IPS-18a (cell line): ENCODE measurements at regions not wholly inside any gene's neighbourhood (a gene's known extent, or its start where the extent isn't known, plus 50 kb on each side); places are given as distances from the start of the nearest gene placed in this dataset.

Experiments used
- H3K27ac ChIP-seq: one replicate; pipeline ENCODE4 v1.5.1; 2013; ENCODE audit warnings: low read length
- H3K27me3 ChIP-seq: one replicate; pipeline ENCODE4 v1.6.1; 2013; ENCODE audit warnings: mild to moderate bottlenecking, low read length; ENCODE audit not compliant: control insufficient read depth, insufficient read depth
- H3K36me3 ChIP-seq: one replicate; pipeline ENCODE4 v1.6.1; 2013; ENCODE audit warnings: low read depth, low read length; ENCODE audit not compliant: control insufficient read depth
- H3K4me1 ChIP-seq: one replicate; pipeline ENCODE4 v1.6.1; 2013; ENCODE audit warnings: low read depth, low read length; ENCODE audit not compliant: control insufficient read depth
- H3K4me3 ChIP-seq: one replicate; pipeline ENCODE4 v1.5.1; 2013; ENCODE audit warnings: low read length
- H3K9ac ChIP-seq: one replicate; pipeline ENCODE4 v1.6.1; 2013; ENCODE audit warnings: mild to moderate bottlenecking, low read length, moderate library complexity
- H3K9me3 ChIP-seq: one replicate; pipeline ENCODE4 v1.6.1; 2013; ENCODE audit warnings: low read depth, low read length; ENCODE audit not compliant: control insufficient read depth

DNA sequence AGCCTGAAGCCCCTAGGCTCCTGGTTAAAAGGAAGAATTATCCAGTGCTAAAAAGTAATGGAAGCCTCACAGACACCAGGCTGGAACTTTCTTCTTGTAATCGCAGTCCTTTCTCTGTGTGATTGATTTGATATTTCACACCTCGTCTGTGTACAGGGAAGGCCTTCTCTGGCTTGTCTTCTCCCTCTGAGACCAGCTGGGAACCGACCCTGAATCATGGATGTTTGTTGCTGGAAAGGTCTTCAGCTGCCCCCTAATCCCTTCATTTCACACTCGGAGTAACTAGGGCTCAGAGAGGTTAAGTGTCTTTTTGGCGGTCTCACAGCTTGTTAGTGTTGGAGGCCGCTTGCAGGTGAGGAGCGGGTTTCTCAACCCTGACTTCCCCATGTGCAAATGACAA is 500.2 kb upstream of the CDH4 start:
- Histone ChIP-seq H3K9ac (no peak overlapping the region), H3K36me3 (no peaks in the 10 kb centered on the region), H3K4me1 (peaks cover 19% of the 10 kb centered on the region), H3K4me3 (no peak overlapping the region), H3K27me3 (no peaks in the 10 kb centered on the region), H3K9me3 (no peaks in the 10 kb centered on the region), H3K27ac (no peak overlapping the region)

DNA sequence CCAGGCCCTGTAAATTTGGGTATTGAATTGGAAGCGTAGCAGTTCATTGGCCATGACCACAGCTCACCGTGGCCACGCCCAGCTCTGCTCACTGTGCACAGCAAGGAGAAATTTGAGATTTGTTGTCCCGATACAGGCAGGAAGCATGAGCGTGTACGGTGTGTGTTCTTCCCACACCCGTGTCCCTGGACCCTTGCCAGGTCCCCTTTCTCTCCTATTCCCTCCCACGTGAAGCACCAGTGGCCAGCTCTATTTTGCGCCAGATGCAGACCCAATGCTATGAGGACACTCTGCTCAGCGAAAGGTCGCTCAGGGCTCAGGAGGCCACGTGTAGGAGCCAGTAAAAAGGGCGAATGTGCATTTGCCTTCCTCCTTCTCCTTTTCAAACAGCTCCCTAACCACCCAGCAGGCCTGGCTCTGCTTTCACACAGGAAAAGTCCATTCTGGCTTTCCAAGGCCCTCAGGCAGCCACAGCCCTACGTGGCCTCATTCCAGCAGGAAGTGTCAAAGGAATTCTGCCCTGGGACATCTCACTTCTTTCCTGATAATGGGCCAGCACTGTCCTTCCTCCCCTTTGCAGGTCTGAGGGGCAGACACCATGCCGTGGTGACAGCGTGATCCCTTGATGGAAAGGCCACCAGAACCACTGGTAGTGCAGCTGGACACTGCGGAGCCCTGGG is 499.2 kb upstream of the CDH4 start:
- H3K27ac ChIP-seq, result no peak overlapping the region
- H3K4me3 ChIP-seq, result no peak overlapping the region
- H3K4me1 ChIP-seq, result peaks cover 19% of the 10 kb centered on the region
- no peak overlapping the region for H3K9ac ChIP-seq
- H3K36me3 ChIP-seq, result no peaks in the 10 kb centered on the region
- no peaks in the 10 kb centered on the region for H3K27me3 ChIP-seq
- no peaks in the 10 kb centered on the region for H3K9me3 ChIP-seq

DNA sequence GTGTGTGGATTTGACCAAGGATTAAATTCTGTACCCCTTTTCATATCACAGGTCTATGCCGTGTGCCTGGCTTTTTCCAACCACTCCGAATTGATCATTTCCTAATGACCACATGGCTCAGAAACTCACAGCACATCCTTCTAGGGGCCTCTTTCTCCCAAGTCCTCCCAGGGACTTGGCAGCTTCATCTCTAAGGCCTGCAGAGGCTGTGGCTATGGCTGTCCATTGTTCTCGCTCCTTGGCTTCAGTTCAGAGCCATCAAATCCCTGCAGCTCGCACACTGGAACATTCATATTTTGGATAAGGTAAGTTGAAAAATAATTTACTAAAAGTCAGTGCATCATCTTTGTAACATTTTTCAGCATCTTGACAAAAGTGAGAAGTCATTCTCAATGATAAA is 497.2 kb upstream of the CDH4 start:
- no peaks in the 10 kb centered on the region for H3K36me3 ChIP-seq
- no peak overlapping the region for H3K4me3 ChIP-seq
- H3K9me3 ChIP-seq, result no peaks in the 10 kb centered on the region
- H3K27me3 ChIP-seq, result no peaks in the 10 kb centered on the region
- no peak overlapping the region for H3K9ac ChIP-seq
- H3K4me1 ChIP-seq, result peaks cover 19% of the 10 kb centered on the region
- no peak overlapping the region for H3K27ac ChIP-seq

DNA sequence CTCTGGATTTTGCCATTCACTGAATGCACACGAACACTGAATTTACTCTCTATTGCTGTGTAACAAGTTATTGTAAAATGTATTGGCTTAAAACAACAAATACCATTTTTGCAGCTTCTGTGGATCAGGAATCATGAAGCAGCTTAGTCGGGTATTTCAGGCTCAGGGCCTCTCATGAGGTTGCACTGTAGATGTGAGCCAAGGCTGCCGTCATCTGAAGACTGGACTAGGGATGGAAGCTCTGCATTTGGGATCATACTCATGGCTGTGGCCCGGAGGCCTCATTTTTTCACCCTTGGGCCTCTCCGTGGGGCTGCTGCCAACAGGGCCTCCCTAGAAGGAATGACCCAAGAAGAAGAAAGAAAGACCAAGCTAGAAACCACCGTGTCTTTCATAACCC is 492.4 kb upstream of the CDH4 start:
- Histone ChIP-seq H3K27ac (no peak overlapping the region), H3K27me3 (no peaks in the 10 kb centered on the region), H3K9me3 (no peaks in the 10 kb centered on the region), H3K4me1 (no peaks in the 10 kb centered on the region), H3K4me3 (no peak overlapping the region), H3K36me3 (no peaks in the 10 kb centered on the region), H3K9ac (no peak overlapping the region)

DNA sequence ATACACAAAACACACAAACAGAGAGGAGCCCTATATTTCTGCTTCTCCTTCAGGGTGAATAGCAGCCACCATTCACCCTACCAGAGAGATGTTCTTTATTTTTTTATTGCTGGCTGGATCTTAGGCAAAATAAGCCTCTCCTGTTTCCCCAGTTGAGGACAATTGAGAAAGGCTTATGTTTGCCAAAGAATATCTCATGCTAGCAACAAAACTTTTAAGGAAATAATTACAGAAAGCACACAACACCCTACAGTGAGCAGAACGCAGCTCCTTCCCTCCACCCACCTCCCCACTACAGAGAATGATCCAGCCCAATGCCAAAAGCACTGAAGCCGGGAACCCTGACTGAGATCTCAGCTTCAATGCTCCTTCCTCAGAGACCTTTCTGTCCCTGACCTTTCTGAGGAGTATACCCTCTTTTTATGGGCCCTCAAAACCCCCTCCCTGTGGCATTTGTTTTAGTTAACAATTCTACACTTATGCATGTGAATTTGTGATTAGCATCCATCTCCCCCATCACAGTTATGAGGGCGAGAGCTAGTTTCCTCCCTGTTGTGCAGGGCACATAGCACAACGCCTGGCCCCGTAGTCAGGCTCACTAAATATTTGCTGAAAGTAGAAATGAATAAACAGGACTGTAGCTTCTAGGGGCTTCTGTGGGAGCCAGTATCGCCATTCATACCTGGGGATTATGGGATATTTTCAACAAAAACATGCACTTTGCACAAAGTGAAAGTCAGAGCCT is 491.6 kb upstream of the CDH4 start:
- Histone ChIP-seq H3K27ac (no peak overlapping the region), H3K4me3 (no peak overlapping the region), H3K36me3 (no peaks in the 10 kb centered on the region), H3K9ac (no peak overlapping the region), H3K27me3 (no peaks in the 10 kb centered on the region), H3K4me1 (no peaks in the 10 kb centered on the region), H3K9me3 (no peaks in the 10 kb centered on the region)

DNA sequence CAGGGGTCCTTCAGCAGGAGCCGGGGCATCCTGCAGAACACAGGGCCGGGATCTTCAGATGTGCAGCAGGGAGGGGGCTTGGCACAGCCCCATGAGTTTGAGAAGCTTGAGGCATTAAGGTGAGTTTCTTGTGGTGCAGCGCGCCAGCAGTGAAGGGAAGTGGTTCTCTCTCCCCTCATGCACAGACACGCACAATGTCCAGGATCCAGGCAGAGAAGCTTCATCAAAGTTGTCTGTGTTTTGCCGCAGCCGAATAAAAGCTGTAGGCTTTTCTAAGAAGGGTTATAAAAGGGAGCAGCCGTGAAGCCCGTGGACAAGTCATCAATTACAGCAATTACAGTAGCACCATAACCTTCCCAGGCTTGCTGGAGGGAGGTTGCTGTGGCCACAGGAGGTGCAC is 491.0 kb upstream of the CDH4 start:
- H3K36me3 ChIP-seq, result no peaks in the 10 kb centered on the region
- no peaks in the 10 kb centered on the region for H3K27me3 ChIP-seq
- H3K4me1 ChIP-seq, result no peaks in the 10 kb centered on the region
- no peak overlapping the region for H3K9ac ChIP-seq
- H3K27ac ChIP-seq, result no peak overlapping the region
- no peaks in the 10 kb centered on the region for H3K9me3 ChIP-seq
- H3K4me3 ChIP-seq, result no peak overlapping the region

DNA sequence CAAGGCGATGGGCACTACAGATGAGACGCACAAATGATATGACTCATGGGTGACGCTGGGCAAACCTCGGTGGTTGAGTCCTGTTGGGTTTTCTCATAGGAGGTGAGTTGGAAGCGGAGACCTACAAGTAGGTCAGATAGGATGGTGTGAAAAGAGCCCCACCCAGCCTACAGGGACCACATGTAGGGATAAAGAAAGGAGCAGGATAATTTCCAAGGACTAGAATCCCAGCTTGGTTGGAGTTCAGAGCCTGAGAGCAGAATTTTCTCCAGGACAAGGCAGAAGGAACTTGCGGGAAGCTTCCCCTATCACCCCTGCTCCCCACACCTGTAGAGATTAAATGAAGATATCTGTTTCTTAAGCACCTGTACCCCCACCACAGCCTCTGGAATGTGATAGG is 489.7 kb upstream of the CDH4 start:
- Histone ChIP-seq H3K4me3 (no peak overlapping the region), H3K9ac (no peak overlapping the region), H3K27me3 (no peaks in the 10 kb centered on the region), H3K27ac (no peak overlapping the region), H3K36me3 (no peaks in the 10 kb centered on the region), H3K4me1 (no peaks in the 10 kb centered on the region), H3K9me3 (no peaks in the 10 kb centered on the region)

DNA sequence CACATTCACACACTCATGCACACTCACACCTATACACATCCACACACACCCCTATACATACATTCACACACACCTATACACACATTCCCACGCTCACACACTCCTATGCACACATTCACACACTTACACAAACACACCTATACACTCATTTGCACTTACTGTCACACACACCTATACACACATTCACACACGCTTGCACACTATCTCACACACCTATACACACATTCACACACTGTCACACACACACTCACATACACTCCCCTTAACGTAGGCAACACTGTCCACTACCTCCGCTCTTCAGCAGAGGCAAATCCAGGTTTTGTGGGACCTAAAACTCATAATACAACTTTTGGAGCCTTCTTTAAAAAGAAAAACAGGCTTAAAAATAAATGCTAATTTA is 487.7 kb upstream of the CDH4 start:
- no peaks in the 10 kb centered on the region for H3K9me3 ChIP-seq
- no peak overlapping the region for H3K4me3 ChIP-seq
- H3K9ac ChIP-seq, result no peak overlapping the region
- no peaks in the 10 kb centered on the region for H3K4me1 ChIP-seq
- H3K36me3 ChIP-seq, result no peaks in the 10 kb centered on the region
- no peak overlapping the region for H3K27ac ChIP-seq
- H3K27me3 ChIP-seq, result no peaks in the 10 kb centered on the region

DNA sequence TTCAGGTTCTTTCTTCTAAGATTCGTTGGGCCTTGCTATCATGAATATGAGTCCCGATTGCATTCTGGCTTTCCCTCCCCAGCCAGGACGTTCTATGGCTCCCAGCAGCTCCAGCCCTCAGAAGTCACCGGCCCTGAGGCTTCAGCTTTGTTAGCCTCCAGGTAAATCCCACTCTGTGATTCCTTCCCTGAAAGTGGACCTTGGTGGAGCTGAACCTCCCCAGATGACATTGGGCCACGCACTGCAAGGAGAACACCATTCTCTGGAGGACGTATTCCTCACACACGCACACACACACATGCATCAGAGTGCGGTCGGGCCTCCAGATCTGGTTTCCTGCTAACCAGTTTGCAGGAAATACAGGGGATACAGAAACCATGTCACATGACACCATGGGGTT is 487.3 kb upstream of the CDH4 start:
- no peak overlapping the region for H3K27ac ChIP-seq
- H3K36me3 ChIP-seq, result no peaks in the 10 kb centered on the region
- H3K9ac ChIP-seq, result no peak overlapping the region
- no peaks in the 10 kb centered on the region for H3K27me3 ChIP-seq
- no peaks in the 10 kb centered on the region for H3K4me1 ChIP-seq
- no peaks in the 10 kb centered on the region for H3K9me3 ChIP-seq
- H3K4me3 ChIP-seq, result no peak overlapping the region

DNA sequence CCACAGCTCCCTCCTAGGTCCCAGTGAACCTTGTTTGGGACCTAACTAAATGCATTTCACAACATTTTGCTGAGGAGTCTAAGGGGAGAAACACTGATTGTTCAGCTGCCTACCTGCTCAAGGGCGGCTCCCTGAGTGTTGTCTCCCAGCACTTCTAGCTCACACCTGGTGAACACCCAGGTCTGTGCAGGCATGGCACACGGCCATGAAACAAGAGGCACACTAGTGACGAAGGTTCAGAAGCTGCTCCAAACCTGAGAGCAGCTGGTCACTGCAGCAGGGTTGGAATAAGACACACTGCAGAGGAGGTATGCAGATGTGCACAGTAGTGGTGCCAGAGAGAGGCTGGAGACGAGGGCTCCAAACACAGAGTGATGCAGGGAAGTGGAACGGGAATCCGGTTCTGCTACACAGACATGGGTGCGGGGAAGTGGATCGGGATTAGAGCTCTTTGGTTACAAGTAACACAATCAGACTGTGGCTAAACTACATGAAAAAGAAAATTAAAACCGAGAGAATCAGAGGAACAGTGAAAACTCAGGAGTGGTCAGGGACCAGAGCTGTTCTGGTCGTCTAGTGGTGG is 486.1 kb upstream of the CDH4 start:
- Histone ChIP-seq H3K9me3 (no peaks in the 10 kb centered on the region), H3K4me3 (no peak overlapping the region), H3K9ac (no peak overlapping the region), H3K36me3 (no peaks in the 10 kb centered on the region), H3K4me1 (no peaks in the 10 kb centered on the region), H3K27ac (no peak overlapping the region), H3K27me3 (no peaks in the 10 kb centered on the region)

DNA sequence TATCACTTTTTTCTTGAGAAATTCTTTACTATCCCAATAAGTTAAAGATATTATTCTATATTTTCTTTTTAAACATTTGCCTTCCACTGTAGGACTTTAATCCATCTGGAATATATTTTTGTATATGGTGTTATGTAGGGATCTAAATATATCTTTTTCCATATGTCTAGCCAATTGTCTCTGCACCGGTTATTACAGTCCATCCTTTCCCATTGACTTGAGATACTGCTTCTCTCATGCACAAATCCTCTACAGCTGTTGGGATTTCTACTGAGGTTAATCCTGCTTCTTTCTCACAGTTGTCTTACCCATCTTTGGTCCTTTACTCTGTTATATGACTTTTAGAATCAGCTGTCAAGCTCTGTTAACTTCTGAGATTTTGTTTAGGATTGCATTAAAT is 483.8 kb upstream of the CDH4 start:
- Histone ChIP-seq H3K4me3 (no peak overlapping the region), H3K27me3 (no peaks in the 10 kb centered on the region), H3K36me3 (no peaks in the 10 kb centered on the region), H3K4me1 (no peaks in the 10 kb centered on the region), H3K9me3 (no peaks in the 10 kb centered on the region), H3K27ac (no peak overlapping the region), H3K9ac (no peak overlapping the region)
